SK-N-SH (cell line): ENCODE measurements at regions not wholly inside any gene's neighbourhood (a gene's known extent, or its start where the extent isn't known, plus 50 kb on each side); places are given as distances from the start of the nearest gene placed in this dataset.

ENCODE experiments used
- CTCF ChIA-PET: fragments of 300-600, 350-600 bp; formaldehyde crosslinking; extraction: SDS; loops from one replicate; lab custom pipeline; 2021; lab: Yijun Ruan, JAX
- POLR2A ChIA-PET: fragments of 350-600 bp; sonication (Branson Sonifier 250); formaldehyde crosslinking; extraction: SDS; loops from one replicate; lab custom pipeline; 2020; ENCODE audit warnings: antibody characterized with exemption, inconsistent platforms; lab: Yijun Ruan, JAX
- DNase-seq: peaks from one replicate; pipeline ENCODE4 v3.0.0; 2012
- H2AFZ ChIP-seq: fragments of 200-600 bp; sonication (generic); 2 replicates; pipeline ENCODE4 v1.8.1; 2016; ENCODE audit warnings: antibody characterized with exemption, mild to moderate bottlenecking, low read depth
- H3F3A ChIP-seq: fragments of 200-600 bp; sonication (generic); replicated peaks from 2 replicates; pipeline ENCODE3; 2016; ENCODE audit warnings: antibody characterized with exemption, mild to moderate bottlenecking; ENCODE audit not compliant: insufficient read depth
- H3K27ac ChIP-seq, 2 experiments: fragments of 200-500 bp in 1 of 2; fragments of 200-600 bp in 1 of 2; sonication (Bioruptor generic) in 1 of 2; sonication (generic), shearing (Covaris generic) in 1 of 2; 2 replicates each; pipeline versions ENCODE4 v1.5.1 to v1.6.1; 2014 to 2016; ENCODE audit warnings: low read depth in 2 of 2, inconsistent platforms in 1 of 2, low read length in 1 of 2, mild to moderate bottlenecking in 1 of 2, mixed read lengths in 1 of 2
- H3K27me3 ChIP-seq: fragments of 200-600 bp; sonication (generic), shearing (Covaris generic); 2 replicates; pipeline ENCODE4 v1.6.1; 2016; ENCODE audit warnings: mixed run types; ENCODE audit not compliant: insufficient read depth
- H3K36me3 ChIP-seq, 2 experiments: fragments of 200-500 bp in 1 of 2; fragments of 200-600 bp in 1 of 2; sonication (Bioruptor generic) in 1 of 2; sonication (generic) in 1 of 2; replicated peaks in 1 of 2; 2 replicates each; pipeline versions ENCODE3 to v1.5.1; 2014 to 2016; ENCODE audit warnings: low read length in 1 of 2, mild to moderate bottlenecking in 1 of 2; ENCODE audit not compliant: insufficient read depth in 2 of 2, control insufficient read depth in 1 of 2
- H3K4me1 ChIP-seq, 2 experiments: fragments of 200-500 bp in 1 of 2; fragments of 200-600 bp in 1 of 2; sonication (Bioruptor generic) in 1 of 2; sonication (generic), shearing (Covaris generic) in 1 of 2; 2 replicates each; pipeline versions ENCODE4 v1.5.1 to v1.6.1; 2014 to 2016; ENCODE audit warnings: low read depth in 1 of 2, low read length in 1 of 2, mixed run types in 1 of 2; ENCODE audit not compliant: insufficient read depth in 2 of 2, control insufficient read depth in 1 of 2
- H3K4me2 ChIP-seq: fragments of 200-600 bp; sonication (generic), shearing (Covaris generic); 2 replicates; pipeline ENCODE4 v1.6.1; 2017; ENCODE audit warnings: mixed run types
- H3K4me3 ChIP-seq, 2 experiments: fragments of 200-500 bp in 1 of 2; fragments of 200-600 bp in 1 of 2; sonication (Bioruptor generic) in 1 of 2; sonication (generic), shearing (Covaris generic) in 1 of 2; 2 replicates each; pipeline versions ENCODE4 v1.5.1 to v1.8.1; 2014 to 2016; ENCODE audit warnings: low read depth in 2 of 2, inconsistent platforms in 1 of 2, low read length in 1 of 2, mild to moderate bottlenecking in 1 of 2, mixed read lengths in 1 of 2, moderate library complexity in 1 of 2
- H3K79me2 ChIP-seq: fragments of 200-600 bp; sonication (generic); 2 replicates; pipeline ENCODE4 v1.8.1; 2017; ENCODE audit warnings: mild to moderate bottlenecking; ENCODE audit not compliant: insufficient read depth
- H3K9ac ChIP-seq: fragments of 200-600 bp; sonication (generic); 2 replicates; pipeline ENCODE4 v1.6.1; 2017; ENCODE audit warnings: mixed run types
- H3K9me2 ChIP-seq: fragments of 200-600 bp; sonication (generic); 2 replicates; pipeline ENCODE4 v1.6.1; 2017; ENCODE audit warnings: mixed run types
- H3K9me3 ChIP-seq: fragments of 200-600 bp; sonication (generic); 2 replicates; pipeline ENCODE4 v1.6.1; 2017; ENCODE audit warnings: mixed run types, mild to moderate bottlenecking, moderate library complexity
- H4K20me1 ChIP-seq: fragments of 200-600 bp; sonication (generic); 2 replicates; pipeline ENCODE4 v1.6.1; 2017; ENCODE audit warnings: mild to moderate bottlenecking, mixed run types; ENCODE audit not compliant: insufficient read depth
- CHD2 ChIP-seq: fragments of 150-350 bp; IDR thresholded peaks from 2 replicates; pipeline ENCODE4 v1.6.1; 2018; ENCODE audit warnings: low read length; ENCODE audit not compliant: partially characterized antibody
- CTCF ChIP-seq: fragments of 200-600 bp; sonication (generic); IDR thresholded peaks from 2 replicates; pipeline ENCODE4 v1.6.1; 2017; ENCODE audit warnings: antibody characterized with exemption, mild to moderate bottlenecking, moderate library complexity
- ELF1 ChIP-seq: IDR thresholded peaks from 2 replicates; pipeline ENCODE4 v1.4.0; 2012
- EP300 ChIP-seq, 2 experiments: IDR thresholded peaks; 2 replicates each; pipeline versions ENCODE4 v1.4.0 to v1.6.1; 2012; ENCODE audit warnings: borderline replicate concordance in 1 of 2, low read depth in 1 of 2, low read length in 1 of 2
- EZH2phosphoT487 ChIP-seq: fragments of 200-600 bp; sonication (generic); IDR thresholded peaks from 2 replicates; pipeline ENCODE4 v1.6.1; 2017; ENCODE audit warnings: low read depth, mixed run types, mild to moderate bottlenecking, antibody characterized with exemption, moderate library complexity, borderline replicate concordance
- FOXJ3 ChIP-seq: sonication (generic); formaldehyde crosslinking; IDR thresholded peaks from 2 replicates; pipeline ENCODE4 v1.5.1; 2020; ENCODE audit warnings: mild to moderate bottlenecking, missing genetic modification reagents
- GABPA ChIP-seq: IDR thresholded peaks from 2 replicates; pipeline ENCODE4 v1.4.0; 2012; ENCODE audit warnings: low read depth, mild to moderate bottlenecking
- GATA2 ChIP-seq: sonication (generic); formaldehyde crosslinking; IDR thresholded peaks from 2 replicates; pipeline ENCODE4 v1.5.0; 2020; ENCODE audit warnings: mild to moderate bottlenecking, missing genetic modification reagents
- MXI1 ChIP-seq: IDR thresholded peaks from 2 replicates; pipeline ENCODE4 v1.6.1; 2012; ENCODE audit warnings: mild to moderate bottlenecking, low read depth, low read length, improper control_type of control experiment
- NFIC ChIP-seq: IDR thresholded peaks from 2 replicates; pipeline ENCODE4 v1.4.0; 2012; ENCODE audit warnings: borderline replicate concordance
- NRF1 ChIP-seq: IDR thresholded peaks from 2 replicates; pipeline ENCODE4 v1.6.1; 2012; ENCODE audit warnings: low read depth, mild to moderate bottlenecking, low read length
- RAD21 ChIP-seq: IDR thresholded peaks from 2 replicates; pipeline ENCODE4 v1.6.1; 2012; ENCODE audit warnings: mild to moderate bottlenecking, low read length
- RCOR1 ChIP-seq: fragments of 150-350 bp; IDR thresholded peaks from 2 replicates; pipeline ENCODE4 v1.6.1; 2017; ENCODE audit warnings: antibody characterized with exemption, low read length
- REST ChIP-seq: IDR thresholded peaks from 2 replicates; pipeline ENCODE4 v1.6.1; 2012; ENCODE audit warnings: mild to moderate bottlenecking, low read depth, low read length, moderate library complexity
- RFX5 ChIP-seq: IDR thresholded peaks from 2 replicates; pipeline ENCODE4 v1.6.1; 2012; ENCODE audit warnings: mild to moderate bottlenecking, improper control_type of control experiment, low read length
- SIN3A ChIP-seq: IDR thresholded peaks from 2 replicates; pipeline ENCODE4 v1.6.1; 2012; ENCODE audit warnings: low read depth, mild to moderate bottlenecking, low read length, moderate library complexity, borderline replicate concordance
- SMC3 ChIP-seq: IDR thresholded peaks from 2 replicates; pipeline ENCODE4 v1.6.1; 2012; ENCODE audit warnings: low read depth, low read length, improper control_type of control experiment
- TAF1 ChIP-seq: IDR thresholded peaks from 2 replicates; pipeline ENCODE4 v1.6.1; 2012; ENCODE audit warnings: low read depth, mild to moderate bottlenecking, low read length, moderate library complexity, borderline replicate concordance
- TCF12 ChIP-seq: IDR thresholded peaks from 2 replicates; pipeline ENCODE4 v1.4.0; 2012
- WGBS: methylation state at CpG from one replicate; pipeline ENCODE4 v1.1.6; 2017; ENCODE audit warnings: low lambda C conversion rate; 5-methylcytosine and 5-hydroxymethylcytosine counted together
- TF ChIP-seq, protein P1 (sequence below): IDR thresholded peaks from 2 replicates; pipeline ENCODE4 v1.4.0; 2012; ENCODE audit warnings: low read depth
- TF ChIP-seq, protein P2 (sequence below): fragments of 150-350 bp; IDR thresholded peaks from 2 replicates; pipeline ENCODE4 v1.6.1; 2016; ENCODE audit warnings: mild to moderate bottlenecking, low read depth, low read length

- H3K27me3 ChIP-seq = no peaks in the 10 kb centered on the region
- no peak overlapping the region; the same call in 1 of the 2 replicates for H2AFZ ChIP-seq
- H3K9me2 ChIP-seq = no peaks in the 10 kb centered on the region
- CTCF ChIA-PET = interaction anchor here (1.0 to 1.6 kb wide), 2 partner anchors 10 to 284 kb away, joined by 3 to 4 read pairs; no protein-coding TSS in a partner anchor
- H3K9ac ChIP-seq = no peak overlapping the region
- no peak for DNase-seq
- H3K27ac ChIP-seq = no peak overlapping the region
- no peaks in the 10 kb centered on the region for H4K20me1 ChIP-seq
- H3K4me1 ChIP-seq = no peaks in the 10 kb centered on the region
- no peak for TF ChIP-seq RCOR1
- TF ChIP-seq, protein P1, sequence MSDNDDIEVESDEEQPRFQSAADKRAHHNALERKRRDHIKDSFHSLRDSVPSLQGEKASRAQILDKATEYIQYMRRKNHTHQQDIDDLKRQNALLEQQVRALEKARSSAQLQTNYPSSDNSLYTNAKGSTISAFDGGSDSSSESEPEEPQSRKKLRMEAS = no peak
- no peak for TF ChIP-seq NFIC
- TF ChIP-seq MXI1 = no peak
- no peak for TF ChIP-seq RAD21
- no peak for TF ChIP-seq GATA2 (CRISPR knock-in tag)
- TF ChIP-seq GABPA = no peak
- no peak for TF ChIP-seq EP300 (IDR thresholded peaks at IDR 0.05; ENCODE audit: borderline replicate concordance in 1 of 2, low read depth in 1 of 2, low read length in 1 of 2)
- TF ChIP-seq, protein P2, sequence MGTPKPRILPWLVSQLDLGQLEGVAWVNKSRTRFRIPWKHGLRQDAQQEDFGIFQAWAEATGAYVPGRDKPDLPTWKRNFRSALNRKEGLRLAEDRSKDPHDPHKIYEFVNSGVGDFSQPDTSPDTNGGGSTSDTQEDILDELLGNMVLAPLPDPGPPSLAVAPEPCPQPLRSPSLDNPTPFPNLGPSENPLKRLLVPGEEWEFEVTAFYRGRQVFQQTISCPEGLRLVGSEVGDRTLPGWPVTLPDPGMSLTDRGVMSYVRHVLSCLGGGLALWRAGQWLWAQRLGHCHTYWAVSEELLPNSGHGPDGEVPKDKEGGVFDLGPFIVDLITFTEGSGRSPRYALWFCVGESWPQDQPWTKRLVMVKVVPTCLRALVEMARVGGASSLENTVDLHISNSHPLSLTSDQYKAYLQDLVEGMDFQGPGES = no peak
- TF ChIP-seq RFX5 = no peak
- TF ChIP-seq TCF12 = no peak
- no peak for TF ChIP-seq ELF1
- no peak for TF ChIP-seq SMC3
- TF ChIP-seq EZH2phosphoT487 = no peak
- no peak for TF ChIP-seq CHD2
- no peak for TF ChIP-seq NRF1
- TF ChIP-seq, all 33 proteins: peak for 0
- H3K79me2 ChIP-seq = no peaks in the 10 kb centered on the region
- H3K4me2 ChIP-seq = no peak overlapping the region
- POLR2A ChIA-PET = no interaction called here
- no peaks in the 10 kb centered on the region for H3K9me3 ChIP-seq
- H3K36me3 ChIP-seq = no peaks in the 10 kb centered on the region
- 48% methylated on average over 1 of the region's 1 CpG for WGBS
- no peak overlapping the region for H3K4me3 ChIP-seq
- no peaks in the 10 kb centered on the region for H3F3A ChIP-seq
Measured at GRCh38 chr18:6636091-6636490, 93.4 kb upstream of the ARHGAP28 start.

DNA sequence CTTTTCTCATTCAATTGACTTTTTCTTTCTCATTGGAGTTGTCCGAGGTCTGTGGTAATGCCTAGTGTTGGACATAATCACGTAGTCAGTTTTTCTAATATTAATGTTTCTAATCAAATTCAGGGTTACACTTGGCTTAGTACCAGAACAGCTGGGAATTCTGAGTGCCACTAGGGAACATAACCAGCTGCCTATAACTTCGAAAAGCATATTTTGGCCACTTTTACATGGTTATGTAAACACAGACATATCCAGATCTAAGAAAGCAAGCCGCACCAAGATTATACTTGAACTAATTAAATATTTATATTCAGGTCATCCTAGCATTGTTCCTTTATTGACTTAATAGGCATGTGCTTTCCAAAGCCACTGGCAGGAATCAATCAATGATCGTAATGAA, 91.1 kb upstream of the ARHGAP28 start:
- Histone ChIP-seq H3K4me1 (no peaks in the 10 kb centered on the region), H4K20me1 (no peaks in the 10 kb centered on the region), H3K4me3 (no peak overlapping the region), H3K9me2 (no peaks in the 10 kb centered on the region), H3K27me3 (no peaks in the 10 kb centered on the region), H3K36me3 (no peaks in the 10 kb centered on the region), H3K9ac (no peak overlapping the region), H3F3A (no peaks in the 10 kb centered on the region), H3K9me3 (no peaks in the 10 kb centered on the region), H3K27ac (no peak overlapping the region), H3K4me2 (no peak overlapping the region), H2AFZ (no peak overlapping the region), H3K79me2 (no peaks in the 10 kb centered on the region)
- WGBS = 71% methylated on average over 5 of the region's 5 CpGs
- no peak for DNase-seq
- ChIA-PET CTCF (no interaction called here), POLR2A (interaction anchor here (0.5 kb wide), 1 partner anchor 233 kb away, joined by 4 read pairs; no protein-coding TSS in a partner anchor)
- TF ChIP-seq, protein P1 = no peak
- TF ChIP-seq NFIC (no peak), SIN3A (no peak), CTCF (no peak), TAF1 (no peak), FOXJ3 (no peak), MXI1 (no peak), REST (no peak), GABPA (no peak), EP300 (IDR thresholded peaks at IDR 0.05; ENCODE audit: borderline replicate concordance in 1 of 2, low read depth in 1 of 2, low read length in 1 of 2) (no peak)
